Mesenchymal stem cell (in vitro differentiated cells and primary cell): ENCODE measurements at regions not wholly inside any gene's neighbourhood (a gene's known extent, or its start where the extent isn't known, plus 50 kb on each side); places are given as distances from the start of the nearest gene placed in this dataset.

Experiments used
- DNase-seq: peaks from one replicate; pipeline ENCODE4 v3.0.0-alpha.2; 2013
- H2AFZ ChIP-seq: one replicate; pipeline ENCODE4 v1.6.1; 2013; ENCODE audit warnings: low read depth, mild to moderate bottlenecking, control low read depth, inconsistent platforms, low read length, moderate library complexity
- H2AK5ac ChIP-seq: 2 replicates; pipeline ENCODE4 v1.6.1; 2013; ENCODE audit warnings: low read length, moderate library complexity, mild to moderate bottlenecking, inconsistent platforms; ENCODE audit not compliant: severe bottlenecking
- H2BK120ac ChIP-seq: one replicate; pipeline ENCODE4 v1.6.1; 2013; ENCODE audit warnings: low read depth, mild to moderate bottlenecking, inconsistent platforms, low read length, moderate library complexity
- H2BK12ac ChIP-seq, 2 experiments: one replicate each; pipeline ENCODE4 v1.6.1; 2013; ENCODE audit warnings: inconsistent platforms in 2 of 2, low read length in 2 of 2, mild to moderate bottlenecking in 2 of 2, moderate library complexity in 2 of 2, control low read depth in 1 of 2
- H2BK15ac ChIP-seq: one replicate; pipeline ENCODE4 v1.6.1; 2013; ENCODE audit warnings: mild to moderate bottlenecking, low read depth, inconsistent platforms; ENCODE audit not compliant: poor library complexity, severe bottlenecking
- H2BK5ac ChIP-seq: 2 replicates; pipeline ENCODE4 v1.6.1; 2013; ENCODE audit warnings: low read depth, mild to moderate bottlenecking, low read length, control low read depth, inconsistent platforms; ENCODE audit not compliant: poor library complexity, severe bottlenecking
- H3K14ac ChIP-seq, 2 experiments: one replicate each; pipeline ENCODE4 v1.6.1; 2013; ENCODE audit warnings: inconsistent platforms in 2 of 2, low read length in 2 of 2, control low read depth in 1 of 2, mild to moderate bottlenecking in 1 of 2, moderate library complexity in 1 of 2
- H3K18ac ChIP-seq, 2 experiments: one replicate each; pipeline ENCODE4 v1.6.1; 2013; ENCODE audit warnings: inconsistent platforms in 2 of 2, low read length in 2 of 2, control low read depth in 1 of 2, low read depth in 1 of 2, mild to moderate bottlenecking in 1 of 2
- H3K23ac ChIP-seq, 2 experiments: one replicate each; pipeline ENCODE4 v1.6.1; 2013; ENCODE audit warnings: inconsistent platforms in 2 of 2, low read length in 2 of 2, mild to moderate bottlenecking in 2 of 2, moderate library complexity in 2 of 2, control low read depth in 1 of 2
- H3K27ac ChIP-seq: 2 replicates; pipeline ENCODE4 v1.5.1; 2013; ENCODE audit warnings: mild to moderate bottlenecking, moderate library complexity, low read length, control low read depth, inconsistent platforms; ENCODE audit not compliant: poor library complexity, severe bottlenecking
- H3K27me3 ChIP-seq, 2 experiments: 2 replicates each; pipeline versions ENCODE4 v1.6.1 to v1.7.0; 2013; ENCODE audit warnings: low read length in 2 of 2, mild to moderate bottlenecking in 2 of 2, moderate library complexity in 2 of 2, control low read depth in 1 of 2, inconsistent platforms in 1 of 2; ENCODE audit not compliant: control insufficient read depth in 1 of 2, insufficient read depth in 1 of 2
- H3K36me3 ChIP-seq, 2 experiments: 2 replicates each; pipeline versions ENCODE4 v1.6.1 to v1.7.0; 2013; ENCODE audit warnings: low read length in 2 of 2, control low read depth in 1 of 2, inconsistent platforms in 1 of 2, low read depth in 1 of 2, mild to moderate bottlenecking in 1 of 2; ENCODE audit not compliant: insufficient read depth in 2 of 2, control insufficient read depth in 1 of 2
- H3K4ac ChIP-seq, 2 experiments: one replicate each; pipeline ENCODE4 v1.6.1; 2013; ENCODE audit warnings: inconsistent platforms in 2 of 2, low read length in 2 of 2, mild to moderate bottlenecking in 2 of 2, moderate library complexity in 2 of 2, control low read depth in 1 of 2, low read depth in 1 of 2
- H3K4me1 ChIP-seq: 2 replicates; pipeline ENCODE4 v1.6.1; 2013; ENCODE audit warnings: low read depth, low read length, control low read depth; ENCODE audit not compliant: control insufficient read depth, insufficient read depth
- H3K4me2 ChIP-seq: 2 replicates; pipeline ENCODE4 v1.6.1; 2013; ENCODE audit warnings: low read length, mild to moderate bottlenecking, inconsistent platforms; ENCODE audit not compliant: poor library complexity, severe bottlenecking
- H3K4me3 ChIP-seq, 2 experiments: 2 replicates each; pipeline versions ENCODE4 v1.5.1 to v1.7.0; 2013; ENCODE audit warnings: low read length in 2 of 2, mild to moderate bottlenecking in 2 of 2, control low read depth in 1 of 2, low read depth in 1 of 2; ENCODE audit not compliant: insufficient read depth in 1 of 2
- H3K79me1 ChIP-seq: replicated peaks from 2 replicates; pipeline ENCODE4 v1.6.1; 2013; ENCODE audit warnings: mild to moderate bottlenecking, control low read depth, low read length, inconsistent platforms; ENCODE audit not compliant: poor library complexity, severe bottlenecking
- H3K9ac ChIP-seq: 2 replicates; pipeline ENCODE4 v1.7.0; 2013; ENCODE audit warnings: mild to moderate bottlenecking, low read length, moderate library complexity
- H3K9me3 ChIP-seq: 2 replicates; pipeline ENCODE4 v1.7.0; 2013; ENCODE audit warnings: mild to moderate bottlenecking, low read length; ENCODE audit not compliant: control insufficient read depth
- H4K8ac ChIP-seq: one replicate; pipeline ENCODE4 v1.6.1; 2013; ENCODE audit warnings: inconsistent platforms, mild to moderate bottlenecking, low read length, moderate library complexity
- H4K91ac ChIP-seq: one replicate; pipeline ENCODE4 v1.6.1; 2013; ENCODE audit warnings: mild to moderate bottlenecking, low read length, inconsistent platforms
- WGBS: methylation state at CpG from one replicate; pipeline ENCODE4 v1.1.7; 2013; ENCODE audit warnings: mixed read lengths; 5-methylcytosine and 5-hydroxymethylcytosine counted together

DNA sequence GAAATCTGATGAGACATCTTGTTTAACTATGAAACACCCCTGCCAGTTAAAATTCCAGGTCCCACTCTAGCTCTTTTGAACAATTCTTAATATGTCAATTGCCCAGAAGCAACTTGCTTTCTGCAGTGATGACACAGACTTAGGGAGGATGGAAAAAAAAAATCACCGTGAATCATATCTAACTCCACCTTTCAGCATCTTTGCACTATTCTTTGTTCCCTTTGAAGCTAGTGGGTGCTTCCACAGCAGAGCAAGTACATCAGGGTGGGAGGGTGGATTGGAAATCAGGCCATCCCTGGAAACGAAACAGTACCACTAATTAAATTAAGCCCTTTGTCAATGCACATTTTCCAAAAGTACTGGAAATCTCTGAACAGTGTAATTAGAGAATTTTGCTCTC lies 324.3 kb upstream of the MEIS1 start:
- Histone ChIP-seq H3K9me3 (no peaks in the 10 kb centered on the region), H3K4ac (no peak overlapping the region), H3K27ac (no peak overlapping the region), H3K14ac (no peak overlapping the region), H2BK15ac (no peak overlapping the region), H3K4me2 (no peak overlapping the region), H3K36me3 (no peaks in the 10 kb centered on the region), H3K9ac (no peak overlapping the region), H3K23ac (no peak overlapping the region), H3K4me3 (no peak overlapping the region), H2AFZ (no peak overlapping the region), H3K4me1 (no peaks in the 10 kb centered on the region), H2AK5ac (no peak overlapping the region), H3K18ac (no peak overlapping the region), H3K79me1 (no peaks in the 10 kb centered on the region), H2BK5ac (no peak overlapping the region), H3K27me3 (no peaks in the 10 kb centered on the region), H4K8ac (no peak overlapping the region), H4K91ac (no peak overlapping the region), H2BK120ac (no peak overlapping the region), H2BK12ac (no peak overlapping the region)
- WGBS, result 100% methylated on average over 1 of the region's 2 CpGs
- no peak for DNase-seq

DNA sequence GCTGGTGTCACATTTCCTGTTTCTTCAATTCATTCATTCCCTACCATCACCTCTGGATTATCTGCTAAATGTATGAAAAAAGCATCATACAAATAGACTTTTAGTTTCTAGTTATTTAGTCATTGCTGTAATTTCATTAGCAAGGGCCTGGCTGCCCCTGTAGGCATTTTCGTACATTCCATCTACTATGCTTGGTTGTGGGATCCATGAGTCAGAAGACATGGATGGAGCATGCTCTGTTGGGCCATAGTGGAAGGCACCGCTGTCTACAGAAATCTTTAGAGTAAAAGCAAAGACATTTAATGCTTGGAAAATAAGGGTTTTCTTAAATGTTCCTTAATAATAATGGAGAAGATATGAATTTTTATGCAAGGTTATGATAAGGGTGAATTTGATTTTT lies 324.8 kb upstream of the MEIS1 start:
- Histone ChIP-seq H3K4ac (no peak overlapping the region), H3K18ac (no peak overlapping the region), H3K4me1 (no peaks in the 10 kb centered on the region), H3K9me3 (no peaks in the 10 kb centered on the region), H2BK12ac (no peak overlapping the region), H3K27ac (no peak overlapping the region), H3K36me3 (no peaks in the 10 kb centered on the region), H2AFZ (no peak overlapping the region), H3K23ac (no peak overlapping the region), H3K79me1 (no peaks in the 10 kb centered on the region), H3K9ac (no peak overlapping the region), H2AK5ac (no peak overlapping the region), H3K14ac (no peak overlapping the region), H3K27me3 (no peaks in the 10 kb centered on the region), H4K8ac (no peak overlapping the region), H2BK120ac (no peak overlapping the region), H2BK5ac (no peak overlapping the region), H4K91ac (no peak overlapping the region), H3K4me2 (no peak overlapping the region), H2BK15ac (no peak overlapping the region), H3K4me3 (no peak overlapping the region)
- DNase-seq, result no peak
- WGBS, result 95% methylated on average over 2 of the region's 2 CpGs

DNA sequence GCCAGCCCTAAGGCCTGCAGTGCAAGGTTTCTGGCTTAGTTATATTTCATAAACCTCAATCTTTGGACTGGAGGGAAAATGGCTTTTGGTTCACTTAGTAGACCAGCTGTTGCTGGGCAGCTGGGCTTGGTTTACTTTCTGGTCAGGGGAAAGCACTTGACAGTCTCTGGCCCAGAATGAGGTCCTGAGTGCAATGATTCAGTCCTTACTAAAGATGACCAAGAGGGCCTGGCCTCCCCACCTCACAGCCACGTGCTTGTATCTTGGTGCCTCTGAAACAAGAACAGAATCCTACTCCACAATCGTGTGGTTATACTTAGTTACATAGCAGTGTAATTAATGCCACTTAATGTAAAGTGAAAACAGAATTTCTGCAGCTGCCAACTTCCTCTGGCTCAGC lies 325.5 kb upstream of the MEIS1 start:
- DNase-seq, result no peak
- Histone ChIP-seq H4K91ac (no peak overlapping the region), H2BK12ac (no peak overlapping the region), H2AK5ac (no peak overlapping the region), H3K27me3 (no peaks in the 10 kb centered on the region), H3K4ac (no peak overlapping the region), H3K36me3 (no peaks in the 10 kb centered on the region), H2BK15ac (no peak overlapping the region), H4K8ac (no peak overlapping the region), H3K4me3 (no peak overlapping the region), H3K23ac (no peak overlapping the region), H3K79me1 (no peaks in the 10 kb centered on the region), H3K14ac (no peak overlapping the region), H3K27ac (no peak overlapping the region), H3K9me3 (no peaks in the 10 kb centered on the region), H3K9ac (no peak overlapping the region), H3K18ac (no peak overlapping the region), H2AFZ (no peak overlapping the region), H3K4me1 (no peaks in the 10 kb centered on the region), H2BK5ac (no peak overlapping the region), H3K4me2 (no peak overlapping the region), H2BK120ac (no peak overlapping the region)
- no CpG with 5 or more reads among the region's 2 CpGs for WGBS

DNA sequence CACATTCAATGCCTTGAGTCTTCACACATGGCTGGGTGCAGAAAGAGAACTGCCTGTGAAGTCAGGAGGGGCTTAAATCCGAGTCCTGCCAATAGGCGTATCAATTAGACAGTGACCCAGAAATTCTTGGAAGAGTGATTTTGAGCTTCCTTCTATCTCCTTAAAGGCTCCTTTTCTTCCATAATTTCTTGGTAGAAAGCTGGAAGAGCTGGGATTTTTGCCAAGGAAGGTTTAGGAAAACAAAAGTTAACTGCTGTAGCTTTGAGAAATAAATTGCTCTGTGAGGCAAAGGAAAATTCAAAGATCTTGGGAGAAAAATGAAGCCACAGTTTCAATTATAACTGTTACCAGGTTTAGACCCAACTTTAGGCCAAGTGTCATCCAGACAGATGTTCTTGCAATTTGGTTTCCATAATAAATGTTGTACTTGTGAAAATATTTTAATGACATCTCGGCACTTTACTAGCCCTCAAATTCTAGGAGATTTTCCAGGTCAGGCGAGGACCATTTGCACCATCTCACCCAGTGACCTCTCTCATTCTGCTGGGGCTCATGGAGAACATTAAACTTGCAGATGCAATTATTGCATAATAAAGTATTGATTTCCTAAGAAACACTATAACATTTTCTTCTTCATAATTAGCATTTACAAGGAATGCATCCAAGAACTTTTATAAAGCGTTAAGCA lies 329.7 kb upstream of the MEIS1 start:
- Histone ChIP-seq H3K4me1 (no peaks in the 10 kb centered on the region), H3K14ac (no peak overlapping the region), H4K8ac (no peak overlapping the region), H2BK5ac (no peak overlapping the region), H3K18ac (no peak overlapping the region), H3K4ac (no peak overlapping the region), H3K4me3 (no peak overlapping the region), H2BK12ac (no peak overlapping the region), H3K27me3 (no peaks in the 10 kb centered on the region), H2BK120ac (no peak overlapping the region), H4K91ac (no peak overlapping the region), H2BK15ac (no peak overlapping the region), H3K27ac (no peak overlapping the region), H3K9me3 (no peaks in the 10 kb centered on the region), H3K9ac (no peak overlapping the region), H3K4me2 (no peak overlapping the region), H2AK5ac (no peak overlapping the region), H3K79me1 (no peaks in the 10 kb centered on the region), H3K23ac (no peak overlapping the region), H2AFZ (no peak overlapping the region), H3K36me3 (no peaks in the 10 kb centered on the region)
- DNase-seq, result no peak
- 100% methylated on average over 2 of the region's 5 CpGs for WGBS
